K562 (cell line): ENCODE measurements at regions not wholly inside any gene's neighbourhood (a gene's known extent, or its start where the extent isn't known, plus 50 kb on each side); places are given as distances from the start of the nearest gene placed in this dataset.

Experiments used
- E4F1 ChIP-seq: fragments of 250-450 bp; sonication (Bioruptor Pico); IDR thresholded peaks from 2 replicates; pipeline ENCODE4 v1.5.0; 2021; ENCODE audit warnings: mild to moderate bottlenecking, borderline replicate concordance
- EGR1 ChIP-seq: fragments of 450-650 bp; conservative IDR thresholded peaks from 2 replicates; pipeline ENCODE4 v1.6.1; 2017; ENCODE audit warnings: mild to moderate bottlenecking
- ELF2 ChIP-seq: fragments of 250-450 bp; sonication (Bioruptor Pico); IDR thresholded peaks from 2 replicates; pipeline ENCODE4 v1.5.0; 2021; ENCODE audit warnings: mild to moderate bottlenecking
- HDAC8 ChIP-seq: fragments of 450-650 bp; IDR thresholded peaks from 2 replicates; pipeline ENCODE4 v1.6.1; 2016; ENCODE audit warnings: mild to moderate bottlenecking, missing genetic modification characterization, moderate library complexity, missing compliant biosample characterization
- ID3 ChIP-seq, 2 experiments: fragments of 250-450 bp in 1 of 2; fragments of 450-650 bp in 1 of 2; sonication (Bioruptor Pico) in 1 of 2; IDR thresholded peaks; 2 replicates each; pipeline versions ENCODE4 v1.6.1 to v1.8.0; 2016 to 2021; ENCODE audit warnings: mild to moderate bottlenecking in 2 of 2, moderate library complexity in 2 of 2, missing compliant biosample characterization in 1 of 2, missing genetic modification characterization in 1 of 2
- MEIS2 ChIP-seq: fragments of 450-650 bp; IDR thresholded peaks from 2 replicates; pipeline ENCODE4 v1.6.1; 2014; ENCODE audit warnings: mild to moderate bottlenecking; ENCODE audit not compliant: partially characterized antibody
- NEUROD1 ChIP-seq: fragments of 150-350 bp; IDR thresholded peaks from 2 replicates; pipeline ENCODE4 v1.6.1; 2014; ENCODE audit warnings: borderline replicate concordance, low read length, low read depth; ENCODE audit not compliant: partially characterized antibody
- PBX2 ChIP-seq, 2 experiments: IDR thresholded peaks in 1 of 2; conservative IDR thresholded peaks in 1 of 2; 2 replicates each; pipeline ENCODE4 v1.6.1; 2016; ENCODE audit warnings: low read depth in 2 of 2, mild to moderate bottlenecking in 1 of 2, missing compliant biosample characterization in 1 of 2, missing genetic modification characterization in 1 of 2, moderate library complexity in 1 of 2
- PRPF4 ChIP-seq: fragments of 200-400 bp; formaldehyde crosslinking; IDR thresholded peaks from one replicate; pipeline ENCODE4 v1.6.1; 2017; ENCODE audit warnings: low read length, low read depth, mild to moderate bottlenecking; ENCODE audit not compliant: insufficient read depth, poor library complexity, severe bottlenecking
- ZBTB17 ChIP-seq: fragments of 450-650 bp; formaldehyde crosslinking; IDR thresholded peaks from 2 replicates; pipeline ENCODE4 v1.4.0; 2020; ENCODE audit warnings: mild to moderate bottlenecking
- ZNF23 ChIP-seq: fragments of 250-450 bp; sonication (Bioruptor Pico); IDR thresholded peaks from 2 replicates; pipeline ENCODE4 v1.4.0; 2020; ENCODE audit warnings: mild to moderate bottlenecking

- TF ChIP-seq PBX2 (CRISPR knock-in tag; IDR thresholded peaks at IDR 0.05; ENCODE audit: low read depth): no peak
- no peak for TF ChIP-seq PBX2 (tag; conservative IDR thresholded peaks at IDR 0.05; ENCODE audit: low read depth)
- no peak for TF ChIP-seq ELF2 (CRISPR knock-in tag)
- no peak for TF ChIP-seq ZNF23 (CRISPR knock-in tag)
- no peak for TF ChIP-seq EGR1
- TF ChIP-seq HDAC8 (tag): no peak
- no peak for TF ChIP-seq MEIS2
- no peak for TF ChIP-seq NEUROD1
- TF ChIP-seq PRPF4: no peak
- no peak for TF ChIP-seq ZBTB17 (CRISPR knock-in tag)
- TF ChIP-seq E4F1 (CRISPR knock-in tag): no peak
- TF ChIP-seq ID3 (CRISPR knock-in tag; IDR thresholded peaks at IDR 0.05): no peak
- no peak for TF ChIP-seq ID3 (tag; IDR thresholded peaks at IDR 0.05)
Measured at GRCh38 chr9:89670801-89671434, 66.1 kb downstream of the GADD45G start (continued).
